ENCODE measurements at regions not wholly inside any gene's neighbourhood (a gene's known extent, or its start where the extent isn't known, plus 50 kb on each side); places are given as distances from the start of the nearest gene placed in this dataset.
"Not testable (repeated sequence)": the region's sequence is repeated elsewhere in the genome, so short reads cannot be mapped to it uniquely, and the experiment has no call there.

- DNase-seq: no peak
Measured at GRCh38 chr11:69950621-69951020, 127.5 kb upstream of the ANO1 start.

DNA sequence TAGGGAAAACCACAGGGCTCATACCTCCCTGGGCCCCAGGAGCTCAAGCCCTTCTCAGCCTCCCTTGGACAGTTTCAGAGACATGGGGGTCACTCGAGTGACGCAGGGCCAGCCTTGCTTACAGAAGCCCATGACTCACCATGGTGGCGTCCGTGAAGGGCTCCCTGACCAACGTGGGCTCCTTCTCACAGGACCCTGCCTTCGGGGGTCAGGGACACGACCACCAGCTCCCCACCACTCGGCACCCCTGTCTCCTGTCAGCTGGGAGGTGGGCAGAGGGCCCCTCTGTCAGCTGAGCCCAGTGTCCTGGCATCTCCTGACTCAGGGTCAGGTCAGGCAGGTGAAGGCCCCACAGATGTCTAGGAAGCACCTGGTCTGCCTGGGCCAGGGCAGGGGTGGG is 126.3 kb upstream of the ANO1 start:
- DNase-seq: no peak

DNA sequence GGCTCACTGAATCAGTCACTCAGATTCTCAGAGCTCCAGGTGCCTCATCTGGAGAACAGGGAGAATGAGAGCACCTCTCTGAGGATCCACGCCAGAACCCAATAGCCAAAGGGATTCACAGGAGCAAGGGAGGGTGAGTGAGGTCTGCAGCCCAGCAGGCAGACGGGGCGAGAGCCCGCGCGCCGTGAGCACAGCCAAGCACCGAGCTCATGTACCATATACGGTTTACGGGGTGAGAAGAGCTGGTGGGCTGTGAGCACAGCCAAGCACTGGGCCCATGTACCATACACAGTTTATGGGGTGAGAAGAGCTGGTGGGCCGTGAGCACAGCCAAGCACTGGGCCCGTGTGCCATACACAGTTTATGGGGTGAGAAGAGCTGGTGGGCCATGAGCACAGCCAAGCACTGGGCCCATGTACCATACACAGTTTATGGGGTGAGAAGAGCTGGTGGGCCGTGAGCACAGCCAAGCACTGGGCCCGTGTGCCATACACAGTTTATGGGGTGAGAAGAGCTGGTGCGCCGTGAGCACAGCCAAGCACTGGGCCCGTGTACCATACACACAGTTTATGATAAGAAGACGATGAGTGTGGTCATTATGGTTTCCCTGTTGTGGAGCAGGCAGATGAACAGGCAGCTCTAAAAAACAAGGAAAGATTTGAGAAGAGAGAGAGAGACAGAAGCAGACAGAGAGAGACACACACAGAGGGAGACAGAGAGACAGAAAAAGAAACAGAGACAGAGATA is 125.7 kb upstream of the ANO1 start:
- not testable (repeated sequence) for DNase-seq

DNA sequence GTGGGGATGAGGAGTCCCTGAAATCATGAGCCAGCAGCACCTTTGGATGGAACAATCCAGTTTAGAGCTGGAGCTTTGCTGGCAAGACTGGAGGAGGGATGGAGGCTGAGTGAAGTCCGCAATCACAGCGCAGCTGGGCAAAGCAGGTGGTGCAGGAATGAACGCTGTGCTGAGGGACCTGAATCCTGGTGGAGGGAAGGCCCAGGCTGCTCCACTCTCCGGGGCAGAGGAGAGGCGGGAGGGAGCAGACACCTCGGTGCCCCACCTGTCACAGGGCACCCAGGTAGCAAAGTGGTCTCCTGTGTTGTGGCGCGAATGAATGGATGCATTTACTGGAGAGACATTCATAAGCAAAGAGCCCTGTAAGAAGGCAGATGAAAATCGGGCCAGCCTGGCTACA is 124.8 kb upstream of the ANO1 start:
- DNase-seq: no peak

DNA sequence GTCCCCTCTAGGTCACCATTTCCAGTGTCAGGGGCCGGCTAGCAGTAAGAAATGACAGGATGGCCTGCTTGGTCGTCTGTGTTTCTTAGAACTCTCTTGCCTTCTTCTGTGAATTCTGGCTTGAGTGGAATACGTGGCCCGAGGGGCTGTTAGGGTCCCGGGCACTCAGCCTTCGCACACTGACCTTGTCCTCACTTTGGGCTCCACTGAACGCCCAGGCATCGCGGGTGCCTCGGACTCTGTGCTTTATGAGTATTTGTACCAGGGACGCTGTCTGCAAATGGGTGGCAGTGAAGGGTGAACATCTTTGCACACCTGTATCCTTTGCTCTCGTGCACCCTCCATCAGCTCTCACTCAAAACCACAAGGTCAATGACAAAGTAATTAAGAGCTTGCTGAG is 123.4 kb upstream of the ANO1 start:
- DNase-seq: no peak

- no peak for DNase-seq
Measured at GRCh38 chr11:69956669-69957190, 121.4 kb upstream of the ANO1 start.

GRCh38 chr11:69957849-69958248 is 120.3 kb upstream of the ANO1 start:
- no peak for DNase-seq

DNA sequence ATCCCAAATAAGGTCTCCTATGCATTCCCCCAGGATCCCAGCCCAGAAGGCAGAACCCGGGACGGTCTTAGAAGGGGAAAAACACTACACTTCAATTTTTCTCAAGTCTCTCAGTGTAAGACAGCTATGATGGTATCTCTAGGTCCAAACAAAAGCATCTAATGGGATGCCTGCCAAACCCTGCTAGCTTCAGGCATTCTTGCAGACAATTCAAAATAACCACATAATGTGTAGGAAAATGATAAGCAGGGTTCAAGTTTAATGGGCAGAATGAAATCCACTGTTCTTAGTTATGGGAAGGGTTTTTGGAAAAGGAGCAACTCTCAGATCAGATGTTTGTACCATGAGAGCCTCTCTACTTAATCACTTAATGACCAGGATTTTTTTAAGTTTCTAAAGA is 119.8 kb upstream of the ANO1 start:
- no peak for DNase-seq

- DNase-seq: no peak
Measured at GRCh38 chr11:69959461-69959860, 118.7 kb upstream of the ANO1 start.

- DNase-seq: no peak
Measured at GRCh38 chr11:69961738-69962137, 116.4 kb upstream of the ANO1 start.

DNA sequence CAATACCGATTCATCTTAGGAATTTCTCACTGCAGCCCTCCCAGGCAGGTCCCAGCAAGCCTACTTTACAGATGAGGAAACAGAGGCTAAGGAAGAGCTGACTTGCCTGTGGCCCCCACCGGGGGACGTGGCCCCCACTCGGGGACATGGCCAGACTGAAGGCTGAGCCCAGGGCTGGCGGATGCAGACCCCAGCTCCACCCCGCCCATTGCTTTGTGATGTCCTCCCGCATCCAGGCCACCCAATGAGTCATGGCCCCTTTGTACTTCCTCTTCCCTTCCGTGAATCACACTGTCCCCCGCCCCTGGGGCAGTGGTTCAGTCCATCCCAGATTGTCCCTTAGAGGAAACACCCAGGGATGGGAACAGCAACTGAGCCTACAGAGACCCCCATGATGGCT is 116.0 kb upstream of the ANO1 start:
- no peak for DNase-seq

- no peak for DNase-seq
Measured at GRCh38 chr11:69963533-69964246, 114.4 kb upstream of the ANO1 start.

- no peak for DNase-seq
Measured at GRCh38 chr11:69964247-69964643, 113.9 kb upstream of the ANO1 start.

- DNase-seq: no peak
Measured at GRCh38 chr11:69965821-69966582, 112.1 kb upstream of the ANO1 start.

DNA sequence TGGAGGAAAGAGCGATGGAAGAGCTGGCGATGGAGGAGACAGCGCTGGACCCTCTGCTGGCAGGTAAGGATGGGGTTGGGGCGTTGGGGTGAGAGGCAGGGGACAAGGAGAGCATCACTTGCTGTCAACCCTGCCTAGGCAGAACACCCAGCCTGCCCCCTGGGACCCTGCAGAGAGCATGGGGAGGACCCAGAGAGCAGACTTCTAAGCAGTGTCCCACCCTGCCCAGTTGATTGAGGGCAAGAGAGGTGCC is 111.6 kb upstream of the ANO1 start:
- DNase-seq: no peak

DNA sequence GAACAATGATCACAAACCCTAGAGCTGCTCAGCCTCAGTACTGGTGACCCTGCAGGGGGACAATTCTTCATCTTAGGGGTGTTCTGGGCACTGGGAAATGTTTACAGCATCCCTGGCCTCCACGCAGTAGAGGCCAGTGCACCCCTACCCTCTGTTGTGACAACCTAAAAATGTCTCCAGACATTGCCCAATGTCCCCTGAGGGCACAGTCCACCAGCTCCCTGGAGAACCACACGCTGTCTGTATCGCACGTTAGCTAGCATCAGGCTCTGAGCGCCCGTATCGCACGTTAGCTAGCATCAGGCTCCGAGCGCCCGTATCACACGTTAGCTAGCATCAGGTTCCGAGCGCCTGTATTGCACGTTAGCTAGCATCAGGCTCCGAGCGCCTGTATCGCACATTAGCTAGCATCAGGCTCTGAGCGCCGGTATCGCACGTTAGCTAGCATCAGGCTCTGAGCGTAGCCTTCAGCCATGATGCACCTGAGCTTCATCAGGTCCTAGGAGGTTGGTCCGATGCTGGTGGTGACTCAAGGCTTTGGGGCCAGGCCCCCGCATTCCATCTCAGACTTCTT is 111.1 kb upstream of the ANO1 start:
- DNase-seq: no peak

DNA sequence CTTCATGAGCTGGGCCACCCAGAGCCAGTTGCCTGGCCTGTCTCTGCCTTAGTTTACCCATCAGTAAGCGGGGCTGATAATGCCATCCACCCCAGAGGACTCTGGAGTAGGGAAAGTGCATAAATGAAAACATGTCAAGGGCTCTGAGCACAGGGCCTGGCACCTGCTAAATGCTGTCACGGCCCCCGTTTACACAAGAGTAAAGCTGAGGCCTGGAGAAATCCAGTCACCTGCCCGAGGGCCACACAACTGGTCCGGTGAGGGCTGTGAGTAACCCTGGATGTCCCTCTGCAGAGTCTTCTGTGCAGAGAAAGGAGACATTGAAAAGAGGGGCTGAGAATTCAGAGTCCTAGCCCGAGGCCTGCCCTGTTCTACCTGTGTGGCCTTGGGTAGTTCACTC is 110.6 kb upstream of the ANO1 start:
- no peak for DNase-seq

DNA sequence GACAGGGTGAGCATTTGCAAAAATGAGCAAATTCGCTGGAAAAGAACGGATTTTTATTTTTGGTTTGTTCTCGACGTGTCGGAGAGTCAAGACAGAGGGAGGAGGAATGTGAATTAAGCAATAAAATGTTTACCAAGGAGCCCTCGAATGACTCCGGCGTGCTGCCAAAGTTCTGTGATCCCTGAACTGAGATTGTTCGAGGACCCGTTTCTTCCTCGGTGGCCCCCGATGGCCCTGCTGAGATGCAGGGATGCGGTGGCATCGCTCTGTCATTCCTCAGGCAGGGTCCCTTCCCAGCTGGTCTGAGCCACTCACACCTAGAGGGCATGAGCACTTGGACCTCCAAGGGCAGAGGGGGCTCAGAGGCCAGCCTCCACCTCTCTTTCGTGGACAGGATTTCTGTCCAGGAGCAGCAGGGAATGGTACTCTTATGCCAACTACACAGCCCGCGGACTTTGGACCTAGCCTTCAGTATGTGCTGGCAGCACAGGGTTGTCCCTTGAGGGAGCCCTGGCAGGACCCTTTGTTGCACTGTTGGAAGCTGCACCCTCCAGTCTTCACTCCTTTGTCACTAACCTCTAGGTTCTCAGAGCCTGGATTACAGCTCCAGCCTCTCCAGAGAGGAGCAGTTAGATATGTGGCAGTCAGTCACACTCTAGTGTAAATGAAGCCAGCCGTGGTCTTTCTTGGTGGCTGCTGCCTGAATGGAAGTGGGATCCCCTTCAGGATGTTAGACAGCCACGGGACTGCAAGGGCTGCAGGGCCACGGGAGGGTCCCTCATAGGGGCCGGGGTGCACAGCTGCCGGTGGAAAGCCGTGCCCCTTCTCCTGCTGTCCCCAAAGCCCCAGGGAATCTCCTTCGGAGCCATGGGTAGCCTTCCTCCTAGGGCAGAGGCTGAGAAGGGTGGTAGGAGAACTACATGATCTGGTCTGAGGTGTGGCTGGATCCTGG is 109.4 kb upstream of the ANO1 start:
- no peak for DNase-seq

DNA sequence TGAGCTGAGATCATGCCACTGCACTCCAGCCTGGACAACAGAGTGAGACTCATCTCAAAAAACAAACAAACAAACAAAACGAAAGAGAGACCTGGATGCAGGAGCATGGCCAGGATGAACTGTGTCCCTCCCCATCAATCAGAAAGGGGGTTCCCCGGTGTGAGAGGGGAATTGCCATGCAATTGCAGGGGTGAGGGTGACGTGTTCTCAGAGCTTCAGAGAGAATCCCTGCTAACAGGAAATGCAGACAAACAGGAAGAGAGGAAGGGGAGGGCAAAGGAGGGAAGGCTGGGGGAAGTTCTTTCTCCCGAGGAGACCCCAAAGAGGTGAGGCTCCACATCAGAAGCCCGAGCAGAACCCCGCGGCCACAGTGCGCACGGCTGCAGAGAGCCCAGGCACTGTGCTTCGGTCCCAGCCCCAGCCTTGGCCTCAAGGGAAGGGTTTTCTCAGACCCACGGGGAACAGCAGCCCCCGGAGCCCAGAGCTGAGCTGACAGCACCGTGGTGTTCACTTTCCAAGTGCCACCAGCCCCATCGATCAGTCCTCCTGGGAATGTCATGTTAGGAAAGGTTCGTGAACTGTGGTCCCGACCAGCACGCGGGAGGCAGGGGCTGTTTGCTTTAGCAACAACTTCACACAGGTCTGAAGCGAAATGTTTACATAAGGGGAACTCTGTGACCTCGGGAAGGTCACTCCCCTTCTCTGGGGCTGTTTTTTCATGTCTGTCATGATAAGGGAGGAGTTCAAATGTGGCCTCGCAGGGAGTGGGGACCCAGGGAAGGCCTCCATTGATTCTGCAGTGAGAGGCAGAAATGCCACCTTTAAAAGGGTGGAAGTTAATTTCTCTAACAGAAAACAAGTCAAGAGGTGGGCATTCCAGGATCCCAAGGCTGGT is 108.0 kb upstream of the ANO1 start:
- DNase-seq: no peak

GRCh38 chr11:69970785-69971535 is 107.2 kb upstream of the ANO1 start:
- no peak for DNase-seq
